ENCODE measurements at regions not wholly inside any gene's neighbourhood (a gene's known extent, or its start where the extent isn't known, plus 50 kb on each side); places are given as distances from the start of the nearest gene placed in this dataset.

DNA sequence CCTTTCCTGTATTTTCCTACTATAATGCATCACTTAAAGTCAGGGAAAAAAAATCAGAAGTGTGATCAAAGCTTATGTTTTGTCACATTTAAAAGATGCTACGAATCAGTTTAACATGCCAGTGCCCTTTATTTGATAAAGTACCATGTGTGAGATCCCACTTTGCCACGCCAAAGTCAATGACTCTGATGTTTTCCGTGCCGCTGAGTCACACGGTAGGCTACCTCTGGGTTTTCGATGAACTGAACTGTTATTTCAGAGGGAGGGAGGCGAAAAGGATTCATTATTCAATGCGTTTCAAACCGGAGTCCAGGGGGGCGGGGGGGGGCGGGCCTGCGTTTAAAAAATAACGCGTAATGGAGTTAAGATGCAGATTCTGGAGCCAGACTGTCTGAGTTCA lies 203.0 kb downstream of the ABHD5 start:
- TF ChIP-seq POLR2AphosphoS5 (IDR thresholded peaks at IDR 0.05; ENCODE audit: low read depth) (no peak), EZH2 (IDR thresholded peaks at IDR 0.05; ENCODE audit: low read depth, unreplicated experiment) (no peak), ZNF331 (CRISPR knock-in tag; IDR thresholded peaks at IDR 0.05; ENCODE audit: low read depth) (no peak), EZH2phosphoT487 (IDR thresholded peaks at IDR 0.05; ENCODE audit: unreplicated experiment) (no peak), CREB1 (CRISPR knock-in tag; IDR thresholded peaks at IDR 0.05; ENCODE audit: low read depth) (no peak), ZNF114 (CRISPR knock-in tag; IDR thresholded peaks at IDR 0.05) (no peak), ETS1 (IDR thresholded peaks at IDR 0.05) (no peak), STAT1 (IDR thresholded peaks at IDR 0.05; ENCODE audit: unreplicated experiment) (no peak), JUNB (IDR thresholded peaks at IDR 0.05; ENCODE audit: unreplicated experiment) (no peak)
- TF ChIP-seq, protein P1, sequence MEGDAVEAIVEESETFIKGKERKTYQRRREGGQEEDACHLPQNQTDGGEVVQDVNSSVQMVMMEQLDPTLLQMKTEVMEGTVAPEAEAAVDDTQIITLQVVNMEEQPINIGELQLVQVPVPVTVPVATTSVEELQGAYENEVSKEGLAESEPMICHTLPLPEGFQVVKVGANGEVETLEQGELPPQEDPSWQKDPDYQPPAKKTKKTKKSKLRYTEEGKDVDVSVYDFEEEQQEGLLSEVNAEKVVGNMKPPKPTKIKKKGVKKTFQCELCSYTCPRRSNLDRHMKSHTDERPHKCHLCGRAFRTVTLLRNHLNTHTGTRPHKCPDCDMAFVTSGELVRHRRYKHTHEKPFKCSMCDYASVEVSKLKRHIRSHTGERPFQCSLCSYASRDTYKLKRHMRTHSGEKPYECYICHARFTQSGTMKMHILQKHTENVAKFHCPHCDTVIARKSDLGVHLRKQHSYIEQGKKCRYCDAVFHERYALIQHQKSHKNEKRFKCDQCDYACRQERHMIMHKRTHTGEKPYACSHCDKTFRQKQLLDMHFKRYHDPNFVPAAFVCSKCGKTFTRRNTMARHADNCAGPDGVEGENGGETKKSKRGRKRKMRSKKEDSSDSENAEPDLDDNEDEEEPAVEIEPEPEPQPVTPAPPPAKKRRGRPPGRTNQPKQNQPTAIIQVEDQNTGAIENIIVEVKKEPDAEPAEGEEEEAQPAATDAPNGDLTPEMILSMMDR (conservative IDR thresholded peaks at IDR 0.05; ENCODE audit: low read depth in 2 of 2): no peak
- TF ChIP-seq, protein P2, sequence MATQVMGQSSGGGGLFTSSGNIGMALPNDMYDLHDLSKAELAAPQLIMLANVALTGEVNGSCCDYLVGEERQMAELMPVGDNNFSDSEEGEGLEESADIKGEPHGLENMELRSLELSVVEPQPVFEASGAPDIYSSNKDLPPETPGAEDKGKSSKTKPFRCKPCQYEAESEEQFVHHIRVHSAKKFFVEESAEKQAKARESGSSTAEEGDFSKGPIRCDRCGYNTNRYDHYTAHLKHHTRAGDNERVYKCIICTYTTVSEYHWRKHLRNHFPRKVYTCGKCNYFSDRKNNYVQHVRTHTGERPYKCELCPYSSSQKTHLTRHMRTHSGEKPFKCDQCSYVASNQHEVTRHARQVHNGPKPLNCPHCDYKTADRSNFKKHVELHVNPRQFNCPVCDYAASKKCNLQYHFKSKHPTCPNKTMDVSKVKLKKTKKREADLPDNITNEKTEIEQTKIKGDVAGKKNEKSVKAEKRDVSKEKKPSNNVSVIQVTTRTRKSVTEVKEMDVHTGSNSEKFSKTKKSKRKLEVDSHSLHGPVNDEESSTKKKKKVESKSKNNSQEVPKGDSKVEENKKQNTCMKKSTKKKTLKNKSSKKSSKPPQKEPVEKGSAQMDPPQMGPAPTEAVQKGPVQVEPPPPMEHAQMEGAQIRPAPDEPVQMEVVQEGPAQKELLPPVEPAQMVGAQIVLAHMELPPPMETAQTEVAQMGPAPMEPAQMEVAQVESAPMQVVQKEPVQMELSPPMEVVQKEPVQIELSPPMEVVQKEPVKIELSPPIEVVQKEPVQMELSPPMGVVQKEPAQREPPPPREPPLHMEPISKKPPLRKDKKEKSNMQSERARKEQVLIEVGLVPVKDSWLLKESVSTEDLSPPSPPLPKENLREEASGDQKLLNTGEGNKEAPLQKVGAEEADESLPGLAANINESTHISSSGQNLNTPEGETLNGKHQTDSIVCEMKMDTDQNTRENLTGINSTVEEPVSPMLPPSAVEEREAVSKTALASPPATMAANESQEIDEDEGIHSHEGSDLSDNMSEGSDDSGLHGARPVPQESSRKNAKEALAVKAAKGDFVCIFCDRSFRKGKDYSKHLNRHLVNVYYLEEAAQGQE (IDR thresholded peaks at IDR 0.05; ENCODE audit: unreplicated experiment): no peak
